Ureter (tissue), 1 donor: ENCODE measurements at regions not wholly inside any gene's neighbourhood (a gene's known extent, or its start where the extent isn't known, plus 50 kb on each side); places are given as distances from the start of the nearest gene placed in this dataset.
"Not testable (repeated sequence)": the region's sequence is repeated elsewhere in the genome, so short reads cannot be mapped to it uniquely, and the experiment has no call there.

Experiments
- DNase-seq: peaks from one replicate; pipeline ENCODE4 v3.0.0-alpha.2; 2020; ENCODE audit warnings: low spot score
- donor health status: DM: yes; HTN: yes; CAD: no.

- no peak for DNase-seq
Observed at GRCh38 chr2:105691947-105692390, 52.7 kb upstream of the NCK2 start.

- DNase-seq: no peak
Observed at GRCh38 chr2:105690566-105690965, 54.1 kb upstream of the NCK2 start.

- no peak for DNase-seq
Observed at GRCh38 chr2:105689484-105689883, 55.2 kb upstream of the NCK2 start.

GRCh38 chr2:105688946-105689345 lies 55.8 kb upstream of the NCK2 start:
- no peak for DNase-seq

GRCh38 chr2:105686588-105686987 lies 58.1 kb upstream of the NCK2 start:
- no peak for DNase-seq

- no peak for DNase-seq
Observed at GRCh38 chr2:105683011-105683492, 61.7 kb upstream of the NCK2 start.

- no peak for DNase-seq
Observed at GRCh38 chr2:105682401-105682800, 62.3 kb upstream of the NCK2 start.

GRCh38 chr2:105681927-105682326 lies 62.8 kb upstream of the NCK2 start:
- no peak for DNase-seq

GRCh38 chr2:105680357-105680756 lies 64.4 kb upstream of the NCK2 start:
- DNase-seq: no peak

GRCh38 chr2:105678346-105678745 lies 66.4 kb upstream of the NCK2 start:
- DNase-seq: no peak

- DNase-seq: no peak
Observed at GRCh38 chr2:105677901-105678300, 66.8 kb upstream of the NCK2 start.

GRCh38 chr2:105675841-105676240 lies 68.9 kb upstream of the NCK2 start:
- DNase-seq: no peak

GRCh38 chr2:105674859-105675541 lies 69.7 kb upstream of the NCK2 start:
- DNase-seq: no peak

- no peak for DNase-seq
Observed at GRCh38 chr2:105674401-105674800, 70.3 kb upstream of the NCK2 start.

GRCh38 chr2:105671156-105671555 lies 73.6 kb upstream of the NCK2 start:
- no peak for DNase-seq

- no peak for DNase-seq
Observed at GRCh38 chr2:105669384-105669891, 75.3 kb upstream of the NCK2 start.

GRCh38 chr2:105665480-105665879 lies 79.2 kb upstream of the NCK2 start:
- DNase-seq: no peak

GRCh38 chr2:105660489-105660888 lies 84.2 kb upstream of the NCK2 start:
- DNase-seq: no peak

GRCh38 chr2:105655723-105656606 lies 88.7 kb upstream of the NCK2 start:
- DNase-seq: not testable (repeated sequence)

GRCh38 chr2:105655244-105655643 lies 89.5 kb upstream of the NCK2 start:
- DNase-seq: no peak

- no peak for DNase-seq
Observed at GRCh38 chr2:105654474-105655004, 90.2 kb upstream of the NCK2 start.

GRCh38 chr2:105653302-105653701 lies 91.4 kb upstream of the NCK2 start:
- no peak for DNase-seq
